ENCODE measurements at regions not wholly inside any gene's neighbourhood (a gene's known extent, or its start where the extent isn't known, plus 50 kb on each side); places are given as distances from the start of the nearest gene placed in this dataset.

DNA sequence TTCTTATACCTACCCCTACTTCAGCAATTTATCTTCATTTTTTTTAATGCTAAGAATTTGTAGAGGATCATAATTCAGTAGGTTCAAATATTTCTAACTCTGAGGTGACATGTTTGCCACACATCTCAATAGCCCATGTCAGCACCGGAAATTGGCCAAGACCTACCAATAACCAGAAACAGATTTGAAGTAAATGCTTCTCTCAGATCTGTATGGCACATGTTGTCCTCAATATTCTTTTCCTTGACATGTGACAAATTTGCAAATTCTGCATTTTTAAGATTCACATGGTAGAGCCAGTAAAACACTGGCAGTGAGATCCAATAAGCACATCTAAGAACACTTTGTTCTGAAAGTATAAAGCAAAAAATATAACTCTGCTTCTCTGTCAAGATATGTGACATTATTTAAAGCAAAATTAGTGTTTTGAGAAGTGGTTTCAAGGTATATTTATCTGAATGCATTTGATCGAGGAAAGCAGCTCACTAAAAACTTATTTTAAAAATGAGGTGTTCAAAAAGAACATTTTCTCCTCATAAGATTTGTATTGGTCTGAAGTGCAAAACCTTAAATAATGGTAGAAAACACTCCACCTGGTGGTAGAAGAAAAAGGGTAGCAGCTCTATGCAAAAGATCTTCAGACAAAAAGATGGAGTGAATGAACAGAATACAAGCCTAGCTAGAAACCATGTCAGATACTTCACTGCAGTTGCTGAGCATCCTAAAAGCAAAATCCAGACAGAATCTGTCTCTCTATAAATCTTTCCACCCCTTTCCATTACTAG lies 513.8 kb upstream of the FAM241A start:
- no peak for TF ChIP-seq ZNF232 (CRISPR knock-in tag; IDR thresholded peaks at IDR 0.05)
- TF ChIP-seq, protein P1, sequence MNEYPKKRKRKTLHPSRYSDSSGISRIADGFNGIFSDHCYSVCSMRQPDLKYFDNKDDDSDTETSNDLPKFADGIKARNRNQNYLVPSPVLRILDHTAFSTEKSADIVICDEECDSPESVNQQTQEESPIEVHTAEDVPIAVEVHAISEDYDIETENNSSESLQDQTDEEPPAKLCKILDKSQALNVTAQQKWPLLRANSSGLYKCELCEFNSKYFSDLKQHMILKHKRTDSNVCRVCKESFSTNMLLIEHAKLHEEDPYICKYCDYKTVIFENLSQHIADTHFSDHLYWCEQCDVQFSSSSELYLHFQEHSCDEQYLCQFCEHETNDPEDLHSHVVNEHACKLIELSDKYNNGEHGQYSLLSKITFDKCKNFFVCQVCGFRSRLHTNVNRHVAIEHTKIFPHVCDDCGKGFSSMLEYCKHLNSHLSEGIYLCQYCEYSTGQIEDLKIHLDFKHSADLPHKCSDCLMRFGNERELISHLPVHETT (CRISPR knock-in tag; conservative IDR thresholded peaks at IDR 0.05 in 1 of 2, IDR thresholded peaks at IDR 0.05 in 1 of 2) = no peak
- TF ChIP-seq MYC (IDR thresholded peaks at IDR 0.05; ENCODE audit: low read depth, low read length) = no peak
- TF ChIP-seq MYC (CRISPR knock-in tag; IDR thresholded peaks at IDR 0.05; ENCODE audit: borderline replicate concordance, low read depth) = no peak
- no peak for TF ChIP-seq FOXM1 (IDR thresholded peaks at IDR 0.05; ENCODE audit: low read depth)
- no peak for TF ChIP-seq FOXM1 (CRISPR knock-in tag; IDR thresholded peaks at IDR 0.05; ENCODE audit: low read depth)
